Endothelial cell (in vitro differentiated cells): ENCODE measurements at regions not wholly inside any gene's neighbourhood (a gene's known extent, or its start where the extent isn't known, plus 50 kb on each side); places are given as distances from the start of the nearest gene placed in this dataset.

Experiments
- DNase-seq: peaks from one replicate; pipeline ENCODE4 v3.0.0; 2021; ENCODE audit warnings: low spot score
- H3K27ac Mint-ChIP-seq: one replicate; pipeline ENCODE4 v1.8.0; 2021; ENCODE audit warnings: mixed read lengths, inconsistent platforms; ENCODE audit not compliant: unreplicated experiment
- H3K27me3 Mint-ChIP-seq: one replicate; pipeline ENCODE4 v1.8.0; 2021; ENCODE audit warnings: mild to moderate bottlenecking, moderate library complexity, mixed read lengths, inconsistent platforms; ENCODE audit not compliant: unreplicated experiment
- H3K36me3 Mint-ChIP-seq: one replicate; pipeline ENCODE4 v1.8.0; 2021; ENCODE audit warnings: mild to moderate bottlenecking, low read depth, mixed read lengths, inconsistent platforms; ENCODE audit not compliant: unreplicated experiment
- H3K4me1 Mint-ChIP-seq: one replicate; pipeline ENCODE4 v1.8.0; 2021; ENCODE audit warnings: mild to moderate bottlenecking, mixed read lengths, inconsistent platforms; ENCODE audit not compliant: unreplicated experiment
- H3K4me3 Mint-ChIP-seq: one replicate; pipeline ENCODE4 v1.8.0; 2021; ENCODE audit warnings: mild to moderate bottlenecking, mixed read lengths, inconsistent platforms; ENCODE audit not compliant: unreplicated experiment
- H3K9me3 Mint-ChIP-seq: one replicate; pipeline ENCODE4 v1.8.0; 2021; ENCODE audit warnings: mixed read lengths, inconsistent platforms; ENCODE audit not compliant: unreplicated experiment
- TF ChIP-seq, protein P1 (sequence below): fragments of 200-600 bp; sonication (generic); IDR thresholded peaks from one replicate; pipeline ENCODE4 v1.5.0; 2021; ENCODE audit warnings: antibody characterized with exemption; ENCODE audit not compliant: unreplicated experiment

DNA sequence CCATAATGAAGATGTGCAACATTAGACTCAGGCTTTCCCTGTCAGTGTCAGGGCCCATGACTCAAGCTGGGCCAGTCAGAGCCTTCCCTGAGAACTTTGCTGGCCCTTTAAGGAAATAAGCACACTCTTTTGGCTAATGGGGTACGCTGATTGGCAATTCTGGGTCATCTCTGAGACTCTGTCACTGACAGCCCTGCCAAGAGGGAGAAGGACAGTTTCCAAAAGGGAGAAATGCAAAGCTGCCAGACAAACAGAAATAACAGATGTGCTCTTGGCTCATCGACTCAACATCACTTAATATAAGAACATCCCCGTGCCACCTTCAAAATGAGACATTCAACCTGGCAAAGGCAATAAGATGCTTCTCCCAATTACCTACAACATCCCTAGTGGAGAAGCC, 491.9 kb upstream of the PROK2 start:
- peaks cover 53% of the 10 kb centered on the region for H3K4me1 Mint-ChIP-seq
- H3K27ac Mint-ChIP-seq: no peak overlapping the region

GRCh38 chr3:72275331-72275751, 490.4 kb upstream of the PROK2 start:
- Mint-ChIP-seq H3K36me3 (no peaks in the 10 kb centered on the region), H3K27ac (no peak overlapping the region), H3K9me3 (no peaks in the 10 kb centered on the region), H3K4me1 (peaks cover 54% of the 10 kb centered on the region), H3K4me3 (no peak overlapping the region), H3K27me3 (peaks cover 7% of the 10 kb centered on the region)
- DNase-seq: no peak
- TF ChIP-seq, protein P1, sequence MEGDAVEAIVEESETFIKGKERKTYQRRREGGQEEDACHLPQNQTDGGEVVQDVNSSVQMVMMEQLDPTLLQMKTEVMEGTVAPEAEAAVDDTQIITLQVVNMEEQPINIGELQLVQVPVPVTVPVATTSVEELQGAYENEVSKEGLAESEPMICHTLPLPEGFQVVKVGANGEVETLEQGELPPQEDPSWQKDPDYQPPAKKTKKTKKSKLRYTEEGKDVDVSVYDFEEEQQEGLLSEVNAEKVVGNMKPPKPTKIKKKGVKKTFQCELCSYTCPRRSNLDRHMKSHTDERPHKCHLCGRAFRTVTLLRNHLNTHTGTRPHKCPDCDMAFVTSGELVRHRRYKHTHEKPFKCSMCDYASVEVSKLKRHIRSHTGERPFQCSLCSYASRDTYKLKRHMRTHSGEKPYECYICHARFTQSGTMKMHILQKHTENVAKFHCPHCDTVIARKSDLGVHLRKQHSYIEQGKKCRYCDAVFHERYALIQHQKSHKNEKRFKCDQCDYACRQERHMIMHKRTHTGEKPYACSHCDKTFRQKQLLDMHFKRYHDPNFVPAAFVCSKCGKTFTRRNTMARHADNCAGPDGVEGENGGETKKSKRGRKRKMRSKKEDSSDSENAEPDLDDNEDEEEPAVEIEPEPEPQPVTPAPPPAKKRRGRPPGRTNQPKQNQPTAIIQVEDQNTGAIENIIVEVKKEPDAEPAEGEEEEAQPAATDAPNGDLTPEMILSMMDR: no peak

More for the DNA sequence above, 491.9 kb upstream of the PROK2 start:
- TF ChIP-seq, protein P1: no peak
- Mint-ChIP-seq H3K27me3 (peaks cover 9% of the 10 kb centered on the region), H3K36me3 (no peaks in the 10 kb centered on the region), H3K4me3 (no peak overlapping the region), H3K9me3 (no peaks in the 10 kb centered on the region)
- DNase-seq: no peak

- Mint-ChIP-seq H3K27ac (no peak overlapping the region), H3K4me3 (no peak overlapping the region), H3K36me3 (no peaks in the 10 kb centered on the region), H3K27me3 (peaks cover 7% of the 10 kb centered on the region), H3K9me3 (no peaks in the 10 kb centered on the region), H3K4me1 (peaks cover 60% of the 10 kb centered on the region)
- TF ChIP-seq, protein P1: no peak
- DNase-seq: no peak
Measured at GRCh38 chr3:72274493-72275330, 489.8 kb upstream of the PROK2 start.

- H3K9me3 Mint-ChIP-seq: no peaks in the 10 kb centered on the region
- TF ChIP-seq, protein P1: no peak
- no peak overlapping the region for H3K4me3 Mint-ChIP-seq
- peaks cover 56% of the 10 kb centered on the region for H3K4me1 Mint-ChIP-seq
- H3K27ac Mint-ChIP-seq: peak overlapping the region; percentile 45
- H3K27me3 Mint-ChIP-seq: peaks cover 3% of the 10 kb centered on the region
- no peaks in the 10 kb centered on the region for H3K36me3 Mint-ChIP-seq
- DNase-seq: peak; percentile 37
Measured at GRCh38 chr3:72273615-72274014, 488.7 kb upstream of the PROK2 start.

DNA sequence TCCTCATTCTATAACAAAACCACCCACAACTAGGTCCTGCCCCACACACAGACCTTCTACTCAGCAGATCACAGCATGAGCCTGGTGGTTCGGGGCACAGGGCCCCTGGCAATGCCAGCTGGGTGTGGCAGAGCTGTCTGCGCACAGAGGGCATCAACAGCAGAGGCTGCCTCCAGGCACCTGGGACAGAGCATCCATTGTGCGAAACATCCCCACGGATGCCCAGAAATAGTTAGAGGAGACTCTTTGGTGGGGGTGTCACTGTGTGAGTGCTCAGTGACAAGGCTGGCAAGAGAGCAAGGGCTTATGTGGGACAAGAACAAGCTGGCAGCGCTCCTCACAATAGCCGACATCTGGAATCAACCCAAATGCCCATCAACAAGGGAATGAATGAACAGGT, 487.4 kb upstream of the PROK2 start:
- TF ChIP-seq, protein P1: no peak
- Mint-ChIP-seq H3K27ac (no peak overlapping the region), H3K4me1 (peaks cover 54% of the 10 kb centered on the region), H3K27me3 (no peaks in the 10 kb centered on the region), H3K36me3 (no peaks in the 10 kb centered on the region), H3K9me3 (no peaks in the 10 kb centered on the region), H3K4me3 (no peak overlapping the region)
- DNase-seq: no peak
